A549 (cell line): ENCODE measurements at regions not wholly inside any gene's neighbourhood (a gene's known extent, or its start where the extent isn't known, plus 50 kb on each side); places are given as distances from the start of the nearest gene placed in this dataset.

Experiments
- ATAC-seq, 2 experiments: fragments of 200-7000 bp in 1 of 2; fragments of >200 bp in 1 of 2; cut with Nextera tagmentation in 1 of 2; cut with Tn5 transposase in 1 of 2; 3 replicates each; pipeline versions ENCODE4 v1.8.0 to v1.9.1; 2018 to 2020; ENCODE audit warnings: mild to moderate bottlenecking in 1 of 2, moderate library complexity in 1 of 2
- CTCF ChIA-PET: fragments of 300-600 bp; sonication (Branson Sonifier 250); formaldehyde crosslinking; extraction: SDS; loops from one replicate; lab custom pipeline; 2021; ENCODE audit warnings: antibody characterized with exemption, inconsistent platforms; lab: Yijun Ruan, JAX
- POLR2A ChIA-PET: fragments of 350-600 bp; formaldehyde crosslinking; extraction: SDS; loops from one replicate; lab custom pipeline; 2021; ENCODE audit warnings: antibody characterized with exemption, inconsistent platforms; lab: Yijun Ruan, JAX
- DNase-seq, 2 experiments: peaks; one replicate each; pipeline versions ENCODE4 v3.0.0 to v3.0.0-alpha.2; 2011 to 2016; ENCODE audit warnings: low read depth in 1 of 2, low spot score in 1 of 2
- FAIRE-seq: peaks from 2 replicates; lab custom pipeline; 2011; peaks lifted over from hg19 to GRCh38; lab: Jason Lieb, UNC
- H3K27ac ChIP-seq, 2 experiments: fragments of >200 bp; sonication (Bioruptor Twin); formaldehyde crosslinking; 3 replicates each; pipeline ENCODE4 v1.5.1; 2016 to 2017
- H3K4me1 ChIP-seq: fragments of >200 bp; sonication (Bioruptor Twin); formaldehyde crosslinking; 3 replicates; pipeline ENCODE4 v1.6.1; 2016
- H3K4me2 ChIP-seq: fragments of >200 bp; sonication (Bioruptor Twin); formaldehyde crosslinking; 3 replicates; pipeline ENCODE4 v1.6.1; 2016
- H3K4me3 ChIP-seq: fragments of >200 bp; sonication (Bioruptor Twin); formaldehyde crosslinking; 3 replicates; pipeline ENCODE4 v1.5.1; 2016
- H3K9me3 ChIP-seq: fragments of >200 bp; sonication (Bioruptor Twin); formaldehyde crosslinking; 3 replicates; pipeline ENCODE4 v1.6.1; 2016
- BHLHE40 ChIP-seq: IDR thresholded peaks from 2 replicates; pipeline ENCODE4 v1.6.1; 2012; ENCODE audit warnings: low read depth, low read length, inconsistent platforms
- CBX2 ChIP-seq: fragments of 200-600 bp; sonication (generic); IDR thresholded peaks from 2 replicates; pipeline ENCODE4 v1.6.1; 2016; ENCODE audit warnings: low read depth, mild to moderate bottlenecking, borderline replicate concordance
- CEBPB ChIP-seq, 2 experiments: fragments of >200 bp in 1 of 2; sonication (Bioruptor Twin) in 1 of 2; formaldehyde crosslinking in 1 of 2; IDR thresholded peaks; 2 replicates each; pipeline ENCODE4 v1.6.1; 2012 to 2016
- CHD2 ChIP-seq: fragments of 150-350 bp; IDR thresholded peaks from 2 replicates; pipeline ENCODE4 v1.6.1; 2014; ENCODE audit warnings: low read length; ENCODE audit not compliant: partially characterized antibody
- ESRRA ChIP-seq: fragments of 150-350 bp; IDR thresholded peaks from 2 replicates; pipeline ENCODE4 v1.6.1; 2014; ENCODE audit warnings: mild to moderate bottlenecking, low read length, borderline replicate concordance
- GATA3 ChIP-seq: IDR thresholded peaks from 2 replicates; pipeline ENCODE4 v1.6.1; 2012; ENCODE audit warnings: borderline replicate concordance
- HDAC2 ChIP-seq: fragments of 200-600 bp; sonication (generic); IDR thresholded peaks from 2 replicates; pipeline ENCODE4 v1.6.1; 2016
- JUNB ChIP-seq: fragments of >200 bp; sonication (Bioruptor Twin); formaldehyde crosslinking; IDR thresholded peaks from 2 replicates; pipeline ENCODE4 v1.6.1; 2016
- MAFK ChIP-seq: fragments of 450-650 bp; IDR thresholded peaks from 2 replicates; pipeline ENCODE4 v1.6.1; 2014; ENCODE audit not compliant: partially characterized antibody
- NPAS2 ChIP-seq: fragments of 250-450 bp; sonication (Bioruptor Pico); IDR thresholded peaks from 2 replicates; pipeline ENCODE4 v1.8.0; 2022; ENCODE audit warnings: mild to moderate bottlenecking, moderate library complexity, borderline replicate concordance
- NR3C1 ChIP-seq: fragments of >200 bp; sonication (Bioruptor Twin); formaldehyde crosslinking; IDR thresholded peaks from 3 replicates; pipeline ENCODE4 v1.6.1; 2017
- POLR2A ChIP-seq: IDR thresholded peaks from 2 replicates; pipeline ENCODE4 v1.6.1; 2012; ENCODE audit warnings: mild to moderate bottlenecking, low read length
- RARB ChIP-seq: fragments of 250-450 bp; sonication (Bioruptor Pico); IDR thresholded peaks from 2 replicates; pipeline ENCODE4 v1.8.0; 2021; ENCODE audit warnings: mild to moderate bottlenecking, moderate library complexity
- RCOR1 ChIP-seq: fragments of 150-350 bp; IDR thresholded peaks from 2 replicates; pipeline ENCODE4 v1.6.1; 2014; ENCODE audit warnings: antibody characterized with exemption, low read length, low read depth
- RFX5 ChIP-seq: fragments of 450-650 bp; IDR thresholded peaks from 2 replicates; pipeline ENCODE4 v1.7.1; 2014; ENCODE audit warnings: antibody characterized with exemption, mild to moderate bottlenecking, moderate library complexity
- RNF2 ChIP-seq: fragments of 200-600 bp; sonication (generic); IDR thresholded peaks from 2 replicates; pipeline ENCODE4 v1.6.1; 2016; ENCODE audit warnings: low read depth, mild to moderate bottlenecking, antibody characterized with exemption, moderate library complexity, borderline replicate concordance
- ZNF302 ChIP-seq: fragments of 250-450 bp; sonication (Bioruptor Pico); IDR thresholded peaks from 2 replicates; pipeline ENCODE4 v1.9.0; 2021; ENCODE audit warnings: inconsistent platforms, mild to moderate bottlenecking, moderate library complexity
- WGBS: methylation state at CpG from one replicate; pipeline ENCODE4 v1.1.6; 2017; ENCODE audit errors: missing lambda C conversion rate; 5-methylcytosine and 5-hydroxymethylcytosine counted together
- TF ChIP-seq, protein P1 (sequence below): IDR thresholded peaks from 2 replicates; pipeline ENCODE4 v1.6.1; 2012; ENCODE audit warnings: low read depth, borderline replicate concordance
- TF ChIP-seq, protein P2 (sequence below): fragments of >200 bp; sonication (Bioruptor Twin); formaldehyde crosslinking; IDR thresholded peaks from 3 replicates; pipeline ENCODE4 v1.5.1; 2016

DNA sequence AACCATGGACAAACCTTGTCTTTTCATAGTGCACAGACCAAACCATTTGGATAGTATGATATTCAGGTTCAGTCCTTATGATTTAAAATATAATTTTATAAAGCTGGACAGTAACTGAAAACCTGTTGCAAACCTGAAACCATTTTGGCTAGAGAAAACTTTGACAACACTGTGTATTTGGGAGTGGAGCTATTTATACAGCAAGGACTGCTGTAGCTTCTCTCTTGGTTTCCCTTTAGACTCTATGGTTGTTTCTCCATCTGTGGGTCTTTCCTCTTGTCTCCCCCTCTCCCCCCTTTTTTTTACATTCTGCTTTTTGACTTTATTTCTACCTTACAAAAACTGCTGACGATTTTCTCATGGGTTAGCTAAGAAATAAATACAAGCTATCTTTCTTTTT, 581.7 kb downstream of the SLC4A3 start:
- ATAC-seq (no peak), DNase-seq (no peak), FAIRE-seq (no peak)
- TF ChIP-seq MAFK, result no peak
- H3K4me1 ChIP-seq, result no peaks in the 10 kb centered on the region
- no peak overlapping the region for H3K4me2 ChIP-seq
- ChIA-PET POLR2A (no interaction called here), CTCF (interaction anchor here (0.8 kb wide), 1 partner anchor 735 kb away, joined by 3 read pairs; no protein-coding TSS in a partner anchor)
- H3K27ac ChIP-seq, result no peak overlapping the region
- H3K4me3 ChIP-seq, result no peak overlapping the region
- peaks cover 2% of the 10 kb centered on the region; the same call in 1 of the 3 replicates for H3K9me3 ChIP-seq
- 30% methylated on average over 1 of the region's 1 CpG for WGBS

DNA sequence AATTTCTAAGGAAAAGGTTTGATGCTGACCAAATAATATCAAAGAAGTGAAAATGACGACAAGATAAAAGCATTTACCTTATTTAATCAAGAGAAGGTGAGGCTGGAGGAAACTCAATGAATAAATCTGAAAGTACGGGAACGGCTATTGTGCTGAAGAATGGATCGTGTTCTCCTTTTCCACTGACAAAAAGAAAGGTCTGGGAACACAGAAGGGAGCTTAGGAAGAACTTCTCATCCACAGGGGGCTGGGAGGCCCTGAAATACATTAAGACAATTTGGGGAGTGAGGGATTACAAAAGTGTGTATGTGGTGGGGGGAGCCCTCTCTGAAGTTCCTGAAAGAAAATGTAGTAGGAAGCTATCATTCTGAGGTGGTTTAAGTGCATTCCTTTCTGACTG, 582.3 kb downstream of the SLC4A3 start:
- Histone ChIP-seq H3K27ac (no peak overlapping the region), H3K9me3 (no peaks in the 10 kb centered on the region), H3K4me2 (no peak overlapping the region), H3K4me1 (no peaks in the 10 kb centered on the region), H3K4me3 (no peak overlapping the region)
- ATAC-seq (no peak), FAIRE-seq (no peak), DNase-seq (no peak)
- ChIA-PET CTCF (interaction anchor here (0.8 kb wide), 1 partner anchor 734 kb away, joined by 3 read pairs; no protein-coding TSS in a partner anchor), POLR2A (no interaction called here)
- TF ChIP-seq, protein P1, sequence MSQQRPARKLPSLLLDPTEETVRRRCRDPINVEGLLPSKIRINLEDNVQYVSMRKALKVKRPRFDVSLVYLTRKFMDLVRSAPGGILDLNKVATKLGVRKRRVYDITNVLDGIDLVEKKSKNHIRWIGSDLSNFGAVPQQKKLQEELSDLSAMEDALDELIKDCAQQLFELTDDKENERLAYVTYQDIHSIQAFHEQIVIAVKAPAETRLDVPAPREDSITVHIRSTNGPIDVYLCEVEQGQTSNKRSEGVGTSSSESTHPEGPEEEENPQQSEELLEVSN, result no peak
- TF ChIP-seq RNF2 (no peak), CEBPB (IDR thresholded peaks at IDR 0.05) (no peak), JUNB (no peak), ZNF302 (CRISPR knock-in tag) (no peak), RFX5 (no peak), HDAC2 (no peak)
- WGBS, result 75% methylated on average over 4 of the region's 4 CpGs

DNA sequence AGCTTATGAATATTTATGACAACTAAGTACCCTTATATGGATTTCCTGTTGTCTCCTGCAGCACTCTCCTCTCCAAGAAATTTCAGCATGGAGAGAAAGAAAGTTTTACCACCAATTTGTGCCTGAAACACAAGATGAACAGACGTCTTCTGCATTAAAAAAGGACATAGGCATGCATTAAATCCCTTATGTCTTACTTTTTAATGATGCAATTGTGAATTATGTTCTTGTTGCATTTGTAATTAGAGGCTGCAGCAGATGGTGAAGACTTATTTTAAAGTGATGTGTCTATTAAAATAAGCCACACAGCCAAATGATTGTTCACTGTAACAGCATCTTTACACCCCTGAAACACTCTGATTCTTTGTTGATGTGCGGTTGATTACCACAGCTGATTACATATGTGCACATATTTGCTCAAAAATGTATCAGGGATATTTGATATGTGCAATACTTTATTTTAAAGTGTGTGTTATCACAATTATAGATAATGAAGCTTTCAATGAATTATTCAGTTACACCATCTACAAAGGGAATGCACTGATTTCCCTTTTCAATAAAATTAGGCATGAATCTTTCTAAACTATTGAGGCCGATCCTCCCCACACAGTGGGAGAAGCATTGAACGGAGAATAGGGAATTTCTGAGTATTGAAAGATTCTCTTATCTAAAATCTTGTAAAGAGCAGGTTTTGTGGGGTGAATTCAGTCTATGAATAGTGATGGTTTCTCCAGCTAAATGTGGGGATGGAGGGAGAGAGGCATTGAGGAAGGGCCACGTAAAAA, 585.1 kb downstream of the SLC4A3 start:
- FAIRE-seq, result no peak
- no peak for DNase-seq
- ChIA-PET CTCF (no interaction called here), POLR2A (no interaction called here)
- H3K9me3 ChIP-seq, result no peaks in the 10 kb centered on the region
- no peak overlapping the region for H3K27ac ChIP-seq
- no peaks in the 10 kb centered on the region for H3K4me1 ChIP-seq
- no peak for TF ChIP-seq NPAS2 (CRISPR knock-in tag)
- TF ChIP-seq RARB, result no peak
- TF ChIP-seq ESRRA, result no peak
- TF ChIP-seq CBX2, result no peak
- TF ChIP-seq NR3C1, result no peak
- TF ChIP-seq POLR2A, result no peak
- TF ChIP-seq BHLHE40, result no peak
- TF ChIP-seq GATA3, result no peak
- no peak for TF ChIP-seq CHD2
- TF ChIP-seq, all 56 proteins: peak for 0
- no peak for ATAC-seq
- Histone ChIP-seq H3K4me3 (no peak overlapping the region), H3K4me2 (no peak overlapping the region)
- WGBS, result 80% methylated on average over 5 of the region's 5 CpGs

DNA sequence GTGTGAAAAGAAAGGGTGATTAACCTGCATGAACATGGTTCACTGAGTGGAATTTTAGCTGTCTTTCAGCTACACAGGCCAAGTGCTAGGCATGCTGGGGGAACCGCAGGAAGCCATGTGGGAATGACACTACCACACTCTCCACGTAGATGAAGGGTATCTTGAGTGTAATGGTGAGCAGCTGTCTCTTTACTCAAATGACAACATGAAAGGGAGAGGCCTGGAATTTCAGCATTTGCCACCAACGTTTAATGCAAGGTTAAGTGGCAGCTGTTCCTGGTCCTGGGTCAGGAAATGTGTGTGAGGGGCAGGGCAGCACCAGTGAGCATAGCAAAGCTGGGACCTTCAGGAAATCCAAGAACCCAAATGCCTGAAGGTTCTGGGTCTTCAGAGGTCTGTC, 588.4 kb downstream of the SLC4A3 start:
- TF ChIP-seq RCOR1, result no peak
- TF ChIP-seq, protein P2, sequence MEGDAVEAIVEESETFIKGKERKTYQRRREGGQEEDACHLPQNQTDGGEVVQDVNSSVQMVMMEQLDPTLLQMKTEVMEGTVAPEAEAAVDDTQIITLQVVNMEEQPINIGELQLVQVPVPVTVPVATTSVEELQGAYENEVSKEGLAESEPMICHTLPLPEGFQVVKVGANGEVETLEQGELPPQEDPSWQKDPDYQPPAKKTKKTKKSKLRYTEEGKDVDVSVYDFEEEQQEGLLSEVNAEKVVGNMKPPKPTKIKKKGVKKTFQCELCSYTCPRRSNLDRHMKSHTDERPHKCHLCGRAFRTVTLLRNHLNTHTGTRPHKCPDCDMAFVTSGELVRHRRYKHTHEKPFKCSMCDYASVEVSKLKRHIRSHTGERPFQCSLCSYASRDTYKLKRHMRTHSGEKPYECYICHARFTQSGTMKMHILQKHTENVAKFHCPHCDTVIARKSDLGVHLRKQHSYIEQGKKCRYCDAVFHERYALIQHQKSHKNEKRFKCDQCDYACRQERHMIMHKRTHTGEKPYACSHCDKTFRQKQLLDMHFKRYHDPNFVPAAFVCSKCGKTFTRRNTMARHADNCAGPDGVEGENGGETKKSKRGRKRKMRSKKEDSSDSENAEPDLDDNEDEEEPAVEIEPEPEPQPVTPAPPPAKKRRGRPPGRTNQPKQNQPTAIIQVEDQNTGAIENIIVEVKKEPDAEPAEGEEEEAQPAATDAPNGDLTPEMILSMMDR, result no peak
- TF ChIP-seq CHD2, result no peak
- POLR2A ChIA-PET, result no interaction called here
- Histone ChIP-seq H3K9me3 (no peaks in the 10 kb centered on the region), H3K4me1 (no peaks in the 10 kb centered on the region), H3K4me2 (no peak overlapping the region), H3K27ac (no peak overlapping the region), H3K4me3 (no peak overlapping the region)
- ATAC-seq (no peak), DNase-seq (no peak), FAIRE-seq (no peak)
- WGBS, result 74% methylated on average over 3 of the region's 3 CpGs
- CTCF ChIA-PET, result no interaction called here
